Osteoblast (primary cell): ENCODE measurements at regions not wholly inside any gene's neighbourhood (a gene's known extent, or its start where the extent isn't known, plus 50 kb on each side); places are given as distances from the start of the nearest gene placed in this dataset.
"Not testable (repeated sequence)": the region's sequence is repeated elsewhere in the genome, so short reads cannot be mapped to it uniquely, and the experiment has no call there.

Experiments
- DNase-seq: peaks from one replicate; pipeline ENCODE4 v3.0.0; 2011; ENCODE audit warnings: low spot score, mixed read lengths; ENCODE audit not compliant: insufficient read length; ENCODE audit errors: missing footprints
- H2AFZ ChIP-seq: 2 replicates; pipeline ENCODE4 v1.6.0; 2011; ENCODE audit warnings: mild to moderate bottlenecking, low read length
- H3K27ac ChIP-seq: 2 replicates; pipeline ENCODE4 v1.5.1; 2011; ENCODE audit warnings: mild to moderate bottlenecking, low read depth, low read length, moderate library complexity
- H3K27me3 ChIP-seq: 2 replicates; pipeline ENCODE4 v1.6.0; 2012; ENCODE audit warnings: mild to moderate bottlenecking, control low read depth, inconsistent platforms, low read length, moderate library complexity; ENCODE audit not compliant: insufficient read depth
- H3K36me3 ChIP-seq: 2 replicates; pipeline ENCODE4 v1.5.1; 2011; ENCODE audit warnings: mild to moderate bottlenecking, low read length, control low read depth, moderate library complexity; ENCODE audit not compliant: insufficient read depth
- H3K4me1 ChIP-seq: 2 replicates; pipeline ENCODE4 v1.5.1; 2011; ENCODE audit warnings: mild to moderate bottlenecking, low read length, control low read depth, moderate library complexity; ENCODE audit not compliant: insufficient read depth
- H3K4me2 ChIP-seq: 2 replicates; pipeline ENCODE4 v1.6.0; 2011; ENCODE audit warnings: mild to moderate bottlenecking, low read length; ENCODE audit not compliant: insufficient read depth
- H3K4me3 ChIP-seq: fragments of 200-600 bp; sonication (generic); 3 replicates; pipeline ENCODE4 v1.5.1; 2012; ENCODE audit warnings: mild to moderate bottlenecking, low read length, inconsistent platforms; ENCODE audit not compliant: insufficient read depth
- H3K79me2 ChIP-seq: 2 replicates; pipeline ENCODE4 v1.6.0; 2012; ENCODE audit warnings: mild to moderate bottlenecking, low read length, control low read depth, inconsistent platforms; ENCODE audit not compliant: insufficient read depth
- H3K9me3 ChIP-seq: 2 replicates; pipeline ENCODE4 v1.5.1; 2011; ENCODE audit warnings: low read depth, low read length, control low read depth
- H4K20me1 ChIP-seq: 2 replicates; pipeline ENCODE4 v1.6.0; 2012; ENCODE audit warnings: mild to moderate bottlenecking, low read length, control low read depth; ENCODE audit not compliant: insufficient read depth
- CTCF ChIP-seq: IDR thresholded peaks from 2 replicates; pipeline ENCODE4 v1.5.1; 2011; ENCODE audit warnings: mild to moderate bottlenecking, low read depth, low read length, moderate library complexity; ENCODE audit errors: extremely low read depth

DNA sequence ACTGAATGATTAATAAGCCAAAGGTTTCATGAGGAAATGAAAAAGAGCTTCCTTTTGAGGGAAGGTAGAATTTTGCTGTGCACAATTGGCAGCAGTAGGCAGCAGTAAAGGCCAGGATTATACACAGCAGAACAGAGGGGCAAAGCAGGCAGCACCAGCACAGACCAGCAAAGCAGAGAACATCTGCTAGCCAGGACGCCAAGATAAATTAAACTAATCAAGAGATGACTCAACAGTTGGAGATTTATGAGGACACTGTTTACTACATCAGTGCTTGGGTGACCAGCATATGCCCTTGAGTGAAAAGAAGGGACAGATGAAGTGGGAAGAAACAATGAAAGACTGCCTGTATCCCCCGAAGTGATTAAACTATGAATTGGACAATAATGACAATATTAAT is 871.4 kb upstream of the CDH10 start:
- H3K4me3 ChIP-seq, result no peak overlapping the region
- H3K27ac ChIP-seq, result no peak overlapping the region
- no peaks in the 10 kb centered on the region for H3K4me1 ChIP-seq
- H3K4me2 ChIP-seq, result no peak overlapping the region
- no peaks in the 10 kb centered on the region for H4K20me1 ChIP-seq
- peaks cover 3% of the 10 kb centered on the region for H3K9me3 ChIP-seq
- no peaks in the 10 kb centered on the region for H3K27me3 ChIP-seq
- no peak for TF ChIP-seq CTCF
- H2AFZ ChIP-seq, result no peak overlapping the region
- H3K36me3 ChIP-seq, result no peaks in the 10 kb centered on the region
- H3K79me2 ChIP-seq, result no peaks in the 10 kb centered on the region
- DNase-seq, result no peak

- Histone ChIP-seq H3K27ac (no peak overlapping the region), H2AFZ (no peak overlapping the region), H4K20me1 (no peaks in the 10 kb centered on the region), H3K4me3 (no peak overlapping the region), H3K4me1 (no peaks in the 10 kb centered on the region), H3K9me3 (peaks cover 3% of the 10 kb centered on the region), H3K36me3 (no peaks in the 10 kb centered on the region), H3K4me2 (no peak overlapping the region), H3K27me3 (no peaks in the 10 kb centered on the region), H3K79me2 (no peaks in the 10 kb centered on the region)
- DNase-seq, result no peak
- no peak for TF ChIP-seq CTCF
Measured at GRCh38 chr5:25515525-25515924, 870.7 kb upstream of the CDH10 start.

DNA sequence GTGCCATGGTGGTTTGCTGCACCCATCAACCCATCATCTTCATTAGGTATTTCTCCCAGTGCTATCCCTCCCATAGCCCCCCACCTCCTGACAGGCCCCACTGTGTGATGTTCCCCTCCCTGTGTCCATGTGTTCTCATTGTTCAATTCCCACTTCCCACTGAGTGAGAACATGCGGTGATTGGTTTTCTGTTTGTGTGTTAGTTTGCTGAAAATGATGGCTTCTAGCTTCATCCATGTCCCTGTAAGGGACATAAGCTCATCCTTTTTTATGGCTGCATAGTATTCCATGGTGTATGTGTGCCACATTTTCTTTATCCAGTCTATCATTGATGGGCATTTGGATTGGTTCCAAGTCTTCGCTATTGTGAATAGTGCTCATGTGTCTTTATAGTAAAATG is 865.9 kb upstream of the CDH10 start:
- H3K4me1 ChIP-seq, H4K20me1 ChIP-seq, H3K79me2 ChIP-seq, H3K27ac ChIP-seq, H3K36me3 ChIP-seq, H3K4me3 ChIP-seq, H3K4me2 ChIP-seq, H2AFZ ChIP-seq, DNase-seq, H3K27me3 ChIP-seq, H3K9me3 ChIP-seq: not testable (repeated sequence)

DNA sequence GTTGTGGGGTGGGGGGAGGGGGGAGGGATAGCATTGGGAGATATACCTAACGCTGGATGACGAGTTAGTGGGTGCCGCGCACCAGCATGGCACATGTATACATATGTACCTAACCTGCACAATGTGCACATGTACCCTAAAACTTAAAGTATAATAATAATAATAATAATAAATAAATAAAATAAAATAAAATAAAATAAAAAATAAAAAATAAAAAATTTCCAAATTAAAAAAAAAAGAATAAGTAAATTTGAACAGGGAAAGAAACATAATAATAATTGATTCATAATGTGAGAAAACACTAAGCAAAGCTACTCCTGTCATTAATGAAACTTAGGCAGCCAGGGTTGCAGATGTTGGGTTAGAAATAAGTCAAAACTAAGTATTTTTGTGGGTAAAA is 863.2 kb upstream of the CDH10 start:
- not testable (repeated sequence) for H3K9me3 ChIP-seq, H3K27ac ChIP-seq, H3K4me3 ChIP-seq, H2AFZ ChIP-seq, H3K36me3 ChIP-seq, DNase-seq, H3K79me2 ChIP-seq, H3K4me1 ChIP-seq, H3K4me2 ChIP-seq, H3K27me3 ChIP-seq, H4K20me1 ChIP-seq

DNA sequence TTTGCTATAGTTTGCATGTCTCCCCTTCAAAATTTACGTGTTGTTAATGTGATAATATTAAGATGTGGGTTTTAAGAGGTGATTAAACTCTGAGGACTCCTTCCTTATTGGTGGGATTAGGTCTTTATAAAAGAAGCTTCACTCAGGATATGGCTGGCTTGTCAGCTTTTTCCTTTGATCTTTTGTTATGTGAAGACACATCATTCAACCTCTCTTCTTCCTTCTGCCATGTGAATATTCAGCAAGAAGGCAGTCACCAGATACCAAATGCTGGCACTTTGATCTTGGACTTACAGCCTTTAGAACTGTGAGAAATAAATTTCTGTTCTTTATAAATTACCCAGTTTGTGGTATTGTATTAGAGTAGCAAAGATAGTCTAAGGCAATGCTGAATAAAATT is 855.9 kb upstream of the CDH10 start:
- H3K36me3 ChIP-seq, result no peaks in the 10 kb centered on the region
- no peak overlapping the region for H3K27ac ChIP-seq
- TF ChIP-seq CTCF, result no peak
- peaks cover 3% of the 10 kb centered on the region for H3K9me3 ChIP-seq
- H3K27me3 ChIP-seq, result no peaks in the 10 kb centered on the region
- H3K4me1 ChIP-seq, result no peaks in the 10 kb centered on the region
- no peaks in the 10 kb centered on the region for H3K79me2 ChIP-seq
- DNase-seq, result no peak
- H4K20me1 ChIP-seq, result no peaks in the 10 kb centered on the region
- no peak overlapping the region for H3K4me3 ChIP-seq
- H3K4me2 ChIP-seq, result no peak overlapping the region
- no peak overlapping the region for H2AFZ ChIP-seq
